H1 (cell line): ENCODE measurements at regions not wholly inside any gene's neighbourhood (a gene's known extent, or its start where the extent isn't known, plus 50 kb on each side); places are given as distances from the start of the nearest gene placed in this dataset.

ENCODE experiments used
- CTCF ChIA-PET: fragments of 300-600 bp; sonication (Branson Sonifier 250); formaldehyde crosslinking; loops from one replicate; lab custom pipeline; 2021; ENCODE audit not compliant: partially characterized antibody; lab: Charles Lee
- POLR2A ChIA-PET: fragments of 300-600 bp; sonication (Branson Sonifier 250); formaldehyde crosslinking; loops from one replicate; lab custom pipeline; 2021; ENCODE audit warnings: inconsistent platforms; ENCODE audit not compliant: partially characterized antibody; lab: Charles Lee
- DNase-seq, 2 experiments: peaks; one replicate each; pipeline versions ENCODE4 v3.0.0 to v3.0.0-alpha.2; 2010 to 2022; ENCODE audit warnings: low spot score in 2 of 2, low read depth in 1 of 2, mixed read lengths in 1 of 2
- FAIRE-seq: peaks from 2 replicates; lab custom pipeline; 2011; peaks lifted over from hg19 to GRCh38; lab: Jason Lieb, UNC
- H2AFZ ChIP-seq: 2 replicates; pipeline ENCODE4 v1.8.1; 2012; ENCODE audit warnings: low read length, inconsistent platforms
- H2AK5ac ChIP-seq: 2 replicates; pipeline ENCODE4 v1.6.1; 2013; ENCODE audit warnings: low read depth, low read length
- H2BK120ac ChIP-seq: replicated peaks from 2 replicates; pipeline ENCODE3; 2013; ENCODE audit warnings: low read depth, low read length, inconsistent platforms
- H2BK12ac ChIP-seq: 2 replicates; pipeline ENCODE4 v1.6.1; 2013; ENCODE audit warnings: low read depth, low read length
- H2BK15ac ChIP-seq: 2 replicates; pipeline ENCODE4 v1.6.1; 2013; ENCODE audit warnings: low read length
- H2BK20ac ChIP-seq: 2 replicates; pipeline ENCODE4 v1.6.1; 2013; ENCODE audit warnings: low read length
- H2BK5ac ChIP-seq: 2 replicates; pipeline ENCODE4 v1.6.1; 2013; ENCODE audit warnings: low read depth, low read length
- H3K14ac ChIP-seq: 2 replicates; pipeline ENCODE4 v1.6.1; 2013; ENCODE audit warnings: inconsistent platforms; ENCODE audit not compliant: insufficient read length
- H3K18ac ChIP-seq: 2 replicates; pipeline ENCODE4 v1.6.1; 2013; ENCODE audit warnings: low read length; ENCODE audit errors: extremely low read depth
- H3K23ac ChIP-seq: 2 replicates; pipeline ENCODE4 v1.6.1; 2013; ENCODE audit warnings: inconsistent platforms; ENCODE audit not compliant: insufficient read length
- H3K23me2 ChIP-seq: 2 replicates; pipeline ENCODE4 v1.6.1; 2013; ENCODE audit warnings: low read depth, low read length
- H3K27ac ChIP-seq: 2 replicates; pipeline ENCODE4 v1.6.1; 2011; ENCODE audit warnings: low read depth, low read length, inconsistent platforms
- H3K27me3 ChIP-seq, 4 experiments: replicated peaks in 1 of 4; 1 replicate in 1 of 4; 2 replicates in 3 of 4; pipeline versions ENCODE4 v1.6.1 to v1.8.1; 2011 to 2013; ENCODE audit warnings: low read length in 3 of 4, mild to moderate bottlenecking in 3 of 4, inconsistent platforms in 2 of 4, mixed read lengths in 2 of 4, moderate library complexity in 1 of 4; ENCODE audit not compliant: control insufficient read depth in 3 of 4, insufficient read depth in 3 of 4; ENCODE audit errors: extremely low read depth in 1 of 4
- H3K36me3 ChIP-seq, 4 experiments: 2 replicates each; pipeline versions ENCODE4 v1.6.1 to v1.8.1; 2011 to 2013; ENCODE audit warnings: mild to moderate bottlenecking in 4 of 4, low read length in 3 of 4, moderate library complexity in 2 of 4, control low read depth in 1 of 4, inconsistent platforms in 1 of 4; ENCODE audit not compliant: insufficient read depth in 4 of 4, control insufficient read depth in 2 of 4
- H3K4ac ChIP-seq: replicated peaks from 2 replicates; pipeline ENCODE3; 2013; ENCODE audit warnings: low read length, low read depth, mixed read lengths, inconsistent platforms; ENCODE audit not compliant: insufficient read length
- H3K4me1 ChIP-seq, 4 experiments: replicated peaks in 1 of 4; 1 replicate in 1 of 4; 2 replicates in 3 of 4; pipeline versions ENCODE4 v1.6.1 to v1.8.1; 2011 to 2013; ENCODE audit warnings: low read length in 3 of 4, inconsistent platforms in 2 of 4, mixed read lengths in 1 of 4; ENCODE audit not compliant: insufficient read depth in 4 of 4, control insufficient read depth in 3 of 4
- H3K4me2 ChIP-seq, 2 experiments: 2 replicates each; pipeline versions ENCODE4 v1.6.1 to v1.8.1; 2011 to 2013; ENCODE audit warnings: low read depth in 2 of 2, low read length in 2 of 2, control low read depth in 1 of 2, inconsistent platforms in 1 of 2, mild to moderate bottlenecking in 1 of 2; ENCODE audit not compliant: insufficient read depth in 1 of 2
- H3K4me3 ChIP-seq, 4 experiments: fragments of 200-600, 300-600 bp in 1 of 4; sonication (generic), shearing (Covaris generic), sonication (Bioruptor Twin) in 1 of 4; 2 replicates each; pipeline versions ENCODE4 v1.5.1 to v1.8.1; 2011 to 2016; ENCODE audit warnings: low read length in 4 of 4, low read depth in 3 of 4, control low read depth in 2 of 4, inconsistent platforms in 2 of 4, mild to moderate bottlenecking in 2 of 4, mixed read lengths in 1 of 4, moderate library complexity in 1 of 4; ENCODE audit not compliant: insufficient read depth in 2 of 4; ENCODE audit errors: extremely low read depth in 1 of 4
- H3K56ac ChIP-seq: replicated peaks from 2 replicates; pipeline ENCODE3; 2013; ENCODE audit warnings: low read depth, mild to moderate bottlenecking, mixed read lengths, low read length, inconsistent platforms; ENCODE audit not compliant: insufficient read length
- H3K79me1 ChIP-seq: 2 replicates; pipeline ENCODE4 v1.6.1; 2013; ENCODE audit warnings: low read depth, low read length, control low read depth
- H3K79me2 ChIP-seq, 2 experiments: 2 replicates each; pipeline versions ENCODE4 v1.6.1 to v1.8.1; 2012 to 2013; ENCODE audit warnings: low read length in 2 of 2, mild to moderate bottlenecking in 2 of 2, inconsistent platforms in 1 of 2; ENCODE audit not compliant: insufficient read depth in 2 of 2, control insufficient read depth in 1 of 2
- H3K9ac ChIP-seq, 4 experiments: replicated peaks in 1 of 4; 1 replicate in 1 of 4; 2 replicates in 3 of 4; pipeline versions ENCODE4 v1.6.1 to v1.8.1; 2011 to 2013; ENCODE audit warnings: low read depth in 3 of 4, low read length in 3 of 4, control low read depth in 2 of 4, mild to moderate bottlenecking in 2 of 4, moderate library complexity in 2 of 4, inconsistent platforms in 1 of 4; ENCODE audit errors: extremely low read depth in 1 of 4
- H3K9me3 ChIP-seq, 2 experiments: 2 replicates each; pipeline versions ENCODE4 v1.6.1 to v1.8.1; 2012 to 2013; ENCODE audit warnings: mild to moderate bottlenecking in 2 of 2, moderate library complexity in 2 of 2, control low read depth in 1 of 2, inconsistent platforms in 1 of 2, low read depth in 1 of 2, low read length in 1 of 2, mixed read lengths in 1 of 2; ENCODE audit not compliant: insufficient read depth in 2 of 2
- H4K20me1 ChIP-seq, 2 experiments: replicated peaks in 1 of 2; 2 replicates each; pipeline versions ENCODE3 to v1.8.1; 2011 to 2013; ENCODE audit warnings: inconsistent platforms in 2 of 2, low read length in 2 of 2, mild to moderate bottlenecking in 1 of 2; ENCODE audit not compliant: insufficient read depth in 2 of 2, control insufficient read depth in 1 of 2
- H4K5ac ChIP-seq: 2 replicates; pipeline ENCODE4 v1.6.1; 2013; ENCODE audit warnings: low read length, low read depth, mixed read lengths, inconsistent platforms; ENCODE audit not compliant: insufficient read length
- H4K8ac ChIP-seq: 2 replicates; pipeline ENCODE4 v1.8.0; 2013; ENCODE audit warnings: mild to moderate bottlenecking, moderate library complexity, low read length, inconsistent platforms; ENCODE audit not compliant: insufficient read depth; ENCODE audit errors: extremely low read depth
- H4K91ac ChIP-seq: replicated peaks from 2 replicates; pipeline ENCODE3; 2013; ENCODE audit warnings: low read length, mixed read lengths, inconsistent platforms; ENCODE audit not compliant: insufficient read length
- KDM5A ChIP-seq: fragments of 200-600 bp; IDR thresholded peaks from 2 replicates; pipeline ENCODE4 v1.7.1; 2012; ENCODE audit warnings: mild to moderate bottlenecking, low read length, inconsistent platforms, mixed read lengths
- TBP ChIP-seq: IDR thresholded peaks from 2 replicates; pipeline ENCODE4 v1.6.1; 2011; ENCODE audit warnings: low read depth, low read length, improper control_type of control experiment
- WGBS, 2 experiments: shearing (Covaris generic) in 1 of 2; methylation state at CpG; one replicate each; pipeline versions ENCODE4 v1.1.6 to v1.1.7; 2013 to 2015; ENCODE audit warnings: low lambda C conversion rate in 2 of 2, mixed read lengths in 2 of 2, inconsistent platforms in 1 of 2, low coverage in 1 of 2, missing lambda C conversion rate in 1 of 2; ENCODE audit not compliant: insufficient replicate concordance in 2 of 2, insufficient coverage in 1 of 2, insufficient read length in 1 of 2; ENCODE audit errors: extremely low coverage in 1 of 2, missing lambda C conversion rate in 1 of 2; 5-methylcytosine and 5-hydroxymethylcytosine counted together

DNA sequence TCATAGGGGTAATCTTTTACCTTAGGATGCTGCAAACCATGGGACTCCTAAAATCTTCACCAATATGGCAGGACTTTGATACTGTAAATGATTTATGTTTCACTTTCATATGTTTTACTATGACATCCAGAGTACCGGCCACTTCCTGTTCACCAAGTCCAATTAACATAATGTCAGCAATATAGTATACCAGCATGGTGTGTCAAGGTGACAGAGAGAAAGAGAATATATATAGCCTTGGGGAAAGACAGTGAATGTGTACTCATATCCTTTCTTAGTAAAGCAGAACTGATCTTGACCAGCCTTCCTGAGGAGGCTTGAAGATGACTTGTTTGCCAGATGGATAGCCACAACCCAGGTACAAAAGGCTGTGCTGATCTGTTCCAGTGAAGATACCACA lies 127.9 kb downstream of the NRN1 start:
- Histone ChIP-seq H2BK20ac (no peak overlapping the region), H3K56ac (no peak overlapping the region), H2AK5ac (no peak overlapping the region), H3K27me3 (no peaks in the 10 kb centered on the region; a peak in 1 of 7 replicates), H4K8ac (no peak overlapping the region), H3K4me3 (no peak overlapping the region), H3K36me3 (no peaks in the 10 kb centered on the region), H2AFZ (no peak overlapping the region), H3K9me3 (0 out of 4 replicates have a peak, but pooled peaks cover 0 to 2% of the 10 kb centered on the region in 2 experiments), H3K14ac (no peak overlapping the region), H3K23me2 (no peaks in the 10 kb centered on the region), H2BK120ac (no peak overlapping the region), H3K18ac (no peak overlapping the region), H3K9ac (no peak overlapping the region), H4K20me1 (no peaks in the 10 kb centered on the region), H2BK5ac (no peak overlapping the region), H4K91ac (no peak overlapping the region), H3K27ac (no peak overlapping the region), H3K4me2 (no peak overlapping the region), H3K79me1 (no peaks in the 10 kb centered on the region), H2BK15ac (no peak overlapping the region), H2BK12ac (no peak overlapping the region), H3K79me2 (no peaks in the 10 kb centered on the region), H3K4me1 (no peaks in the 10 kb centered on the region), H3K4ac (no peak overlapping the region), H3K23ac (no peak overlapping the region), H4K5ac (no peak overlapping the region)
- POLR2A ChIA-PET: no interaction called here
- no peak for FAIRE-seq
- 85% methylated on average over 1 of the region's 1 CpG; no CpG with 5 or more reads in 1 of the 2 experiments for WGBS, 2 experiments
- DNase-seq: no peak
- CTCF ChIA-PET: no interaction called here
- no peak for TF ChIP-seq TBP
- no peak for TF ChIP-seq KDM5A
